AG04449 (cell line): ENCODE measurements at regions not wholly inside any gene's neighbourhood (a gene's known extent, or its start where the extent isn't known, plus 50 kb on each side); places are given as distances from the start of the nearest gene placed in this dataset.

ENCODE experiments used
- CTCF ChIA-PET: fragments of 350-600 bp; formaldehyde crosslinking; extraction: SDS; loops from one replicate; lab custom pipeline; 2021; ENCODE audit warnings: antibody characterized with exemption; lab: Yijun Ruan, JAX
- POLR2A ChIA-PET: fragments of 400-600, 350-600 bp; formaldehyde crosslinking; extraction: SDS; loops from one replicate; lab custom pipeline; 2020; ENCODE audit warnings: antibody characterized with exemption, inconsistent platforms; lab: Yijun Ruan, JAX
- DNase-seq: peaks from one replicate; pipeline ENCODE4 v3.0.0-alpha.2; 2010; ENCODE audit warnings: low read depth, low spot score
- H3K4me3 ChIP-seq: 2 replicates; pipeline ENCODE4 v1.5.1; 2011; ENCODE audit warnings: low read depth, mild to moderate bottlenecking, control low read depth, low read length
- CTCF ChIP-seq: IDR thresholded peaks from one replicate; pipeline ENCODE4 v1.5.1; 2011; ENCODE audit warnings: mild to moderate bottlenecking, moderate library complexity, low read length, control low read depth, inconsistent platforms; ENCODE audit not compliant: insufficient read depth; ENCODE audit errors: missing control alignments

- ChIA-PET POLR2A (interaction anchor here (0.6 kb wide), 1 partner anchor 192 kb away, joined by 3 read pairs; no protein-coding TSS in a partner anchor), CTCF (no interaction called here)
- no peak for TF ChIP-seq CTCF
- no peak for DNase-seq
- H3K4me3 ChIP-seq: no peak overlapping the region
Measured at GRCh38 chr4:100287534-100287933, 97.3 kb upstream of the DDIT4L start.

DNA sequence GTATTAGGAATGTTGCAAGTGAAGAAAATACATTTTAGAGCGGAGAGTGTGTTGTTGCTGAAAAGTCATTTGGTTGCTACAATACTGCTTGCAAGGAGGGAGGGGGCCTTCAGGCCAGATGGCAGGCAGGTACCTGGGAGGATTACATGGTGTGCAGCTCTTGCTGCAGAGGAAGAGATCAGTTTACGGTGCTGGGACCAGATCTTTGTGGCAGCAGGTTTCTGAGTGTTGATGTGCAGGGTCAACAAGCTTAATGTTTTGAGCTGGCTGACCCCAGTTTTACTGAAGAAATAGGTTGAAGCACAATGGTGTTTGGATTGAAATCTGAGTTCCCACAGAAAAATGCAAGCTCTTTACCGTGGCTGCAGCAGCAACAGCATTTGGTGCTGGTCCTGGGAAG is 96.4 kb upstream of the DDIT4L start:
- POLR2A ChIA-PET: interaction anchor here (0.7 kb wide), 1 partner anchor 1783 kb away, joined by 3 read pairs; no protein-coding TSS in a partner anchor
- DNase-seq: no peak
- no peak for TF ChIP-seq CTCF
- CTCF ChIA-PET: no interaction called here
- H3K4me3 ChIP-seq: no peak overlapping the region

- no peak for DNase-seq
- no peak for TF ChIP-seq CTCF
- H3K4me3 ChIP-seq: no peak overlapping the region
- POLR2A ChIA-PET: no interaction called here
- CTCF ChIA-PET: no interaction called here
Measured at GRCh38 chr4:100285121-100285520, 94.9 kb upstream of the DDIT4L start.

GRCh38 chr4:100284129-100284880 is 94.0 kb upstream of the DDIT4L start:
- DNase-seq: no peak
- H3K4me3 ChIP-seq: no peak overlapping the region
- ChIA-PET POLR2A (no interaction called here), CTCF (no interaction called here)
- TF ChIP-seq CTCF: no peak

GRCh38 chr4:100280807-100281206 is 90.5 kb upstream of the DDIT4L start:
- CTCF ChIA-PET: no interaction called here
- DNase-seq: no peak
- TF ChIP-seq CTCF: no peak
- POLR2A ChIA-PET: no interaction called here
- no peak overlapping the region for H3K4me3 ChIP-seq

GRCh38 chr4:100278567-100278966 is 88.3 kb upstream of the DDIT4L start:
- no peak overlapping the region for H3K4me3 ChIP-seq
- ChIA-PET POLR2A (no interaction called here), CTCF (no interaction called here)
- DNase-seq: no peak
- TF ChIP-seq CTCF: no peak
